Body of pancreas (tissue), 4 donors: ENCODE measurements at regions not wholly inside any gene's neighbourhood (a gene's known extent, or its start where the extent isn't known, plus 50 kb on each side); places are given as distances from the start of the nearest gene placed in this dataset.

Experiments
- ATAC-seq: fragments of 150-250 bp; one replicate; pipeline ENCODE4 v1.9.1; 2016
- DNase-seq, 4 donors: peaks; one replicate each; pipeline ENCODE4 v3.0.0-alpha.2; 2019
- H3K27ac ChIP-seq, 4 donors: fragments of 200-600 bp; sonication (generic); 1 replicate in 3 of 4; 2 replicates in 1 of 4; pipeline versions ENCODE4 v1.5.1 to v1.6.1; 2016 to 2019; ENCODE audit warnings: mild to moderate bottlenecking in 1 of 4, mixed read lengths in 1 of 4, moderate library complexity in 1 of 4
- H3K27me3 ChIP-seq, 2 donors: fragments of 200-600 bp; sonication (generic); one replicate each; pipeline ENCODE4 v1.6.0; 2016; ENCODE audit warnings: mild to moderate bottlenecking in 1 of 2
- H3K36me3 ChIP-seq, 2 donors: fragments of 200-600 bp; sonication (generic); replicated peaks in 1 of 2; 2 replicates each; pipeline ENCODE4 v1.5.1; 2016; ENCODE audit warnings: low read depth in 2 of 2; ENCODE audit not compliant: insufficient read depth in 1 of 2
- H3K4me1 ChIP-seq: fragments of 200-600 bp; sonication (generic); one replicate; pipeline ENCODE4 v1.6.0; 2016
- H3K4me3 ChIP-seq, 2 donors: fragments of 200-600 bp; sonication (generic); 1 replicate in 1 of 2; 2 replicates in 1 of 2; pipeline ENCODE4 v1.5.1; 2016 to 2019
- H3K9me3 ChIP-seq, 3 donors: fragments of 200-600 bp; sonication (generic); 1 replicate in 2 of 3; 2 replicates in 1 of 3; pipeline ENCODE4 v1.5.1; 2016
- CTCF ChIP-seq, 7 experiments: fragments of 450-650 bp in 4 of 7; fragments of 200-600 bp in 3 of 7; sonication (generic) in 3 of 7; IDR thresholded peaks; one replicate each; pipeline ENCODE4 v1.5.1; 2016 to 2019; ENCODE audit warnings: antibody characterized with exemption in 7 of 7
- POLR2A ChIP-seq, 3 donors: fragments of 450-650 bp; IDR thresholded peaks; one replicate each; pipeline ENCODE4 v1.6.1; 2016; ENCODE audit warnings: antibody characterized with exemption in 3 of 3, mild to moderate bottlenecking in 2 of 3
- WGBS, 2 donors: methylation state at CpG; one replicate each; pipeline ENCODE4 v1.1.5; 2017; 5-methylcytosine and 5-hydroxymethylcytosine counted together
- intact Hi-C: fragments of 100-400 bp; cut with DNase I; formaldehyde crosslinking; loops from one replicate; pipeline ENCODE4 v1.15.1; 2023

GRCh38 chr13:67645874-67646467 lies 415.8 kb upstream of the PCDH9 start:
- TF ChIP-seq POLR2A (IDR thresholded peaks at IDR 0.05) = no peak
- no peak for TF ChIP-seq CTCF (IDR thresholded peaks at IDR 0.05)
- ATAC-seq (no peak), DNase-seq (no peak)
- Histone ChIP-seq H3K9me3 (no peaks in the 10 kb centered on the region), H3K27ac (no peak overlapping the region), H3K27me3 (no peaks in the 10 kb centered on the region), H3K36me3 (no peaks in the 10 kb centered on the region), H3K4me1 (no peaks in the 10 kb centered on the region), H3K4me3 (no peak overlapping the region)
- WGBS, 2 donors = 44 to 46% methylated on average over 4 of the region's 4 CpGs
- intact Hi-C loops = no loop called here

GRCh38 chr13:67643516-67644055 lies 413.4 kb upstream of the PCDH9 start:
- H3K4me1 ChIP-seq = no peaks in the 10 kb centered on the region
- 19 to 21% methylated on average over 1 of the region's 1 CpG for WGBS, 2 donors
- intact Hi-C loops = no loop called here
- H3K9me3 ChIP-seq = no peaks in the 10 kb centered on the region
- DNase-seq (no peak), ATAC-seq (no peak)
- H3K36me3 ChIP-seq = no peaks in the 10 kb centered on the region
- no peak for TF ChIP-seq POLR2A (IDR thresholded peaks at IDR 0.05)
- TF ChIP-seq CTCF (IDR thresholded peaks at IDR 0.05) = no peak
- H3K27me3 ChIP-seq = no peaks in the 10 kb centered on the region
- H3K27ac ChIP-seq = no peak overlapping the region
- H3K4me3 ChIP-seq = no peak overlapping the region

GRCh38 chr13:67642657-67643056 lies 412.5 kb upstream of the PCDH9 start:
- intact Hi-C loops = no loop called here
- no peak for ATAC-seq
- DNase-seq = no peak

GRCh38 chr13:67635754-67636153 lies 405.6 kb upstream of the PCDH9 start:
- TF ChIP-seq POLR2A (IDR thresholded peaks at IDR 0.05) (no peak), CTCF (IDR thresholded peaks at IDR 0.05) (no peak)
- intact Hi-C loops = no loop called here
- Histone ChIP-seq H3K36me3 (no peaks in the 10 kb centered on the region), H3K4me1 (no peaks in the 10 kb centered on the region), H3K4me3 (no peak overlapping the region), H3K9me3 (no peaks in the 10 kb centered on the region), H3K27ac (no peak overlapping the region), H3K27me3 (no peaks in the 10 kb centered on the region)
- ATAC-seq (no peak), DNase-seq (no peak)
- WGBS, 2 donors = 51 to 54% methylated on average over 3 of the region's 3 CpGs

More at GRCh38 chr13:67642657-67643056, 412.5 kb upstream of the PCDH9 start:
- H3K4me1 ChIP-seq = no peaks in the 10 kb centered on the region
- H3K27ac ChIP-seq = no peak overlapping the region
- TF ChIP-seq CTCF (IDR thresholded peaks at IDR 0.05) = no peak
- no peak for TF ChIP-seq POLR2A (IDR thresholded peaks at IDR 0.05)
- H3K4me3 ChIP-seq = no peak overlapping the region
- no peaks in the 10 kb centered on the region for H3K36me3 ChIP-seq
- no peaks in the 10 kb centered on the region for H3K27me3 ChIP-seq
- no peaks in the 10 kb centered on the region for H3K9me3 ChIP-seq

GRCh38 chr13:67632590-67632989 lies 402.5 kb upstream of the PCDH9 start:
- TF ChIP-seq POLR2A (IDR thresholded peaks at IDR 0.05) = no peak
- no peak for TF ChIP-seq CTCF (IDR thresholded peaks at IDR 0.05)
- DNase-seq = no peak
- Histone ChIP-seq H3K36me3 (no peaks in the 10 kb centered on the region), H3K27ac (no peak overlapping the region), H3K9me3 (no peaks in the 10 kb centered on the region), H3K27me3 (no peaks in the 10 kb centered on the region), H3K4me3 (no peak overlapping the region), H3K4me1 (no peaks in the 10 kb centered on the region)
- 72 to 73% methylated on average over 1 of the region's 1 CpG for WGBS, 2 donors
- ATAC-seq = no peak
- intact Hi-C loops = no loop called here
